H1 (cell line): ENCODE measurements at regions not wholly inside any gene's neighbourhood (a gene's known extent, or its start where the extent isn't known, plus 50 kb on each side); places are given as distances from the start of the nearest gene placed in this dataset.
A peak's percentile ranks its signal among the peaks of the same experiment; 100 is the strongest.

ENCODE experiments used
- CTCF ChIA-PET: fragments of 300-600 bp; sonication (Branson Sonifier 250); formaldehyde crosslinking; loops from one replicate; lab custom pipeline; 2021; ENCODE audit not compliant: partially characterized antibody; lab: Charles Lee
- POLR2A ChIA-PET: fragments of 300-600 bp; sonication (Branson Sonifier 250); formaldehyde crosslinking; loops from one replicate; lab custom pipeline; 2021; ENCODE audit warnings: inconsistent platforms; ENCODE audit not compliant: partially characterized antibody; lab: Charles Lee
- DNase-seq, 2 experiments: peaks; one replicate each; pipeline versions ENCODE4 v3.0.0 to v3.0.0-alpha.2; 2010 to 2022; ENCODE audit warnings: low spot score in 2 of 2, low read depth in 1 of 2, mixed read lengths in 1 of 2
- FAIRE-seq: peaks from 2 replicates; lab custom pipeline; 2011; peaks lifted over from hg19 to GRCh38; lab: Jason Lieb, UNC
- H2AFZ ChIP-seq: 2 replicates; pipeline ENCODE4 v1.8.1; 2012; ENCODE audit warnings: low read length, inconsistent platforms
- H2AK5ac ChIP-seq: 2 replicates; pipeline ENCODE4 v1.6.1; 2013; ENCODE audit warnings: low read depth, low read length
- H2BK120ac ChIP-seq: replicated peaks from 2 replicates; pipeline ENCODE3; 2013; ENCODE audit warnings: low read depth, low read length, inconsistent platforms
- H2BK12ac ChIP-seq: 2 replicates; pipeline ENCODE4 v1.6.1; 2013; ENCODE audit warnings: low read depth, low read length
- H2BK15ac ChIP-seq: 2 replicates; pipeline ENCODE4 v1.6.1; 2013; ENCODE audit warnings: low read length
- H2BK20ac ChIP-seq: 2 replicates; pipeline ENCODE4 v1.6.1; 2013; ENCODE audit warnings: low read length
- H2BK5ac ChIP-seq: 2 replicates; pipeline ENCODE4 v1.6.1; 2013; ENCODE audit warnings: low read depth, low read length
- H3K14ac ChIP-seq: 2 replicates; pipeline ENCODE4 v1.6.1; 2013; ENCODE audit warnings: inconsistent platforms; ENCODE audit not compliant: insufficient read length
- H3K18ac ChIP-seq: 2 replicates; pipeline ENCODE4 v1.6.1; 2013; ENCODE audit warnings: low read length; ENCODE audit errors: extremely low read depth
- H3K23ac ChIP-seq: 2 replicates; pipeline ENCODE4 v1.6.1; 2013; ENCODE audit warnings: inconsistent platforms; ENCODE audit not compliant: insufficient read length
- H3K23me2 ChIP-seq: 2 replicates; pipeline ENCODE4 v1.6.1; 2013; ENCODE audit warnings: low read depth, low read length
- H3K27ac ChIP-seq: 2 replicates; pipeline ENCODE4 v1.6.1; 2011; ENCODE audit warnings: low read depth, low read length, inconsistent platforms
- H3K27me3 ChIP-seq, 4 experiments: replicated peaks in 1 of 4; 1 replicate in 1 of 4; 2 replicates in 3 of 4; pipeline versions ENCODE4 v1.6.1 to v1.8.1; 2011 to 2013; ENCODE audit warnings: low read length in 3 of 4, mild to moderate bottlenecking in 3 of 4, inconsistent platforms in 2 of 4, mixed read lengths in 2 of 4, moderate library complexity in 1 of 4; ENCODE audit not compliant: control insufficient read depth in 3 of 4, insufficient read depth in 3 of 4; ENCODE audit errors: extremely low read depth in 1 of 4
- H3K36me3 ChIP-seq, 4 experiments: 2 replicates each; pipeline versions ENCODE4 v1.6.1 to v1.8.1; 2011 to 2013; ENCODE audit warnings: mild to moderate bottlenecking in 4 of 4, low read length in 3 of 4, moderate library complexity in 2 of 4, control low read depth in 1 of 4, inconsistent platforms in 1 of 4; ENCODE audit not compliant: insufficient read depth in 4 of 4, control insufficient read depth in 2 of 4
- H3K4ac ChIP-seq: replicated peaks from 2 replicates; pipeline ENCODE3; 2013; ENCODE audit warnings: low read length, low read depth, mixed read lengths, inconsistent platforms; ENCODE audit not compliant: insufficient read length
- H3K4me1 ChIP-seq, 4 experiments: replicated peaks in 1 of 4; 1 replicate in 1 of 4; 2 replicates in 3 of 4; pipeline versions ENCODE4 v1.6.1 to v1.8.1; 2011 to 2013; ENCODE audit warnings: low read length in 3 of 4, inconsistent platforms in 2 of 4, mixed read lengths in 1 of 4; ENCODE audit not compliant: insufficient read depth in 4 of 4, control insufficient read depth in 3 of 4
- H3K4me2 ChIP-seq, 2 experiments: 2 replicates each; pipeline versions ENCODE4 v1.6.1 to v1.8.1; 2011 to 2013; ENCODE audit warnings: low read depth in 2 of 2, low read length in 2 of 2, control low read depth in 1 of 2, inconsistent platforms in 1 of 2, mild to moderate bottlenecking in 1 of 2; ENCODE audit not compliant: insufficient read depth in 1 of 2
- H3K4me3 ChIP-seq, 4 experiments: fragments of 200-600, 300-600 bp in 1 of 4; sonication (generic), shearing (Covaris generic), sonication (Bioruptor Twin) in 1 of 4; 2 replicates each; pipeline versions ENCODE4 v1.5.1 to v1.8.1; 2011 to 2016; ENCODE audit warnings: low read length in 4 of 4, low read depth in 3 of 4, control low read depth in 2 of 4, inconsistent platforms in 2 of 4, mild to moderate bottlenecking in 2 of 4, mixed read lengths in 1 of 4, moderate library complexity in 1 of 4; ENCODE audit not compliant: insufficient read depth in 2 of 4; ENCODE audit errors: extremely low read depth in 1 of 4
- H3K56ac ChIP-seq: replicated peaks from 2 replicates; pipeline ENCODE3; 2013; ENCODE audit warnings: low read depth, mild to moderate bottlenecking, mixed read lengths, low read length, inconsistent platforms; ENCODE audit not compliant: insufficient read length
- H3K79me1 ChIP-seq: 2 replicates; pipeline ENCODE4 v1.6.1; 2013; ENCODE audit warnings: low read depth, low read length, control low read depth
- H3K79me2 ChIP-seq, 2 experiments: 2 replicates each; pipeline versions ENCODE4 v1.6.1 to v1.8.1; 2012 to 2013; ENCODE audit warnings: low read length in 2 of 2, mild to moderate bottlenecking in 2 of 2, inconsistent platforms in 1 of 2; ENCODE audit not compliant: insufficient read depth in 2 of 2, control insufficient read depth in 1 of 2
- H3K9ac ChIP-seq, 4 experiments: replicated peaks in 1 of 4; 1 replicate in 1 of 4; 2 replicates in 3 of 4; pipeline versions ENCODE4 v1.6.1 to v1.8.1; 2011 to 2013; ENCODE audit warnings: low read depth in 3 of 4, low read length in 3 of 4, control low read depth in 2 of 4, mild to moderate bottlenecking in 2 of 4, moderate library complexity in 2 of 4, inconsistent platforms in 1 of 4; ENCODE audit errors: extremely low read depth in 1 of 4
- H3K9me3 ChIP-seq, 2 experiments: 2 replicates each; pipeline versions ENCODE4 v1.6.1 to v1.8.1; 2012 to 2013; ENCODE audit warnings: mild to moderate bottlenecking in 2 of 2, moderate library complexity in 2 of 2, control low read depth in 1 of 2, inconsistent platforms in 1 of 2, low read depth in 1 of 2, low read length in 1 of 2, mixed read lengths in 1 of 2; ENCODE audit not compliant: insufficient read depth in 2 of 2
- H4K20me1 ChIP-seq, 2 experiments: replicated peaks in 1 of 2; 2 replicates each; pipeline versions ENCODE3 to v1.8.1; 2011 to 2013; ENCODE audit warnings: inconsistent platforms in 2 of 2, low read length in 2 of 2, mild to moderate bottlenecking in 1 of 2; ENCODE audit not compliant: insufficient read depth in 2 of 2, control insufficient read depth in 1 of 2
- H4K5ac ChIP-seq: 2 replicates; pipeline ENCODE4 v1.6.1; 2013; ENCODE audit warnings: low read length, low read depth, mixed read lengths, inconsistent platforms; ENCODE audit not compliant: insufficient read length
- H4K8ac ChIP-seq: 2 replicates; pipeline ENCODE4 v1.8.0; 2013; ENCODE audit warnings: mild to moderate bottlenecking, moderate library complexity, low read length, inconsistent platforms; ENCODE audit not compliant: insufficient read depth; ENCODE audit errors: extremely low read depth
- H4K91ac ChIP-seq: replicated peaks from 2 replicates; pipeline ENCODE3; 2013; ENCODE audit warnings: low read length, mixed read lengths, inconsistent platforms; ENCODE audit not compliant: insufficient read length
- TEAD4 ChIP-seq: IDR thresholded peaks from 2 replicates; pipeline ENCODE4 v1.6.1; 2012; ENCODE audit warnings: low read depth, low read length, inconsistent platforms, mixed read lengths
- WGBS, 2 experiments: shearing (Covaris generic) in 1 of 2; methylation state at CpG; one replicate each; pipeline versions ENCODE4 v1.1.6 to v1.1.7; 2013 to 2015; ENCODE audit warnings: low lambda C conversion rate in 2 of 2, mixed read lengths in 2 of 2, inconsistent platforms in 1 of 2, low coverage in 1 of 2, missing lambda C conversion rate in 1 of 2; ENCODE audit not compliant: insufficient replicate concordance in 2 of 2, insufficient coverage in 1 of 2, insufficient read length in 1 of 2; ENCODE audit errors: extremely low coverage in 1 of 2, missing lambda C conversion rate in 1 of 2; 5-methylcytosine and 5-hydroxymethylcytosine counted together
- TF ChIP-seq, protein P1 (sequence below): IDR thresholded peaks from 2 replicates; pipeline ENCODE4 v1.6.1; 2011; ENCODE audit warnings: low read depth, mild to moderate bottlenecking, low read length; ENCODE audit not compliant: insufficient read depth

DNA sequence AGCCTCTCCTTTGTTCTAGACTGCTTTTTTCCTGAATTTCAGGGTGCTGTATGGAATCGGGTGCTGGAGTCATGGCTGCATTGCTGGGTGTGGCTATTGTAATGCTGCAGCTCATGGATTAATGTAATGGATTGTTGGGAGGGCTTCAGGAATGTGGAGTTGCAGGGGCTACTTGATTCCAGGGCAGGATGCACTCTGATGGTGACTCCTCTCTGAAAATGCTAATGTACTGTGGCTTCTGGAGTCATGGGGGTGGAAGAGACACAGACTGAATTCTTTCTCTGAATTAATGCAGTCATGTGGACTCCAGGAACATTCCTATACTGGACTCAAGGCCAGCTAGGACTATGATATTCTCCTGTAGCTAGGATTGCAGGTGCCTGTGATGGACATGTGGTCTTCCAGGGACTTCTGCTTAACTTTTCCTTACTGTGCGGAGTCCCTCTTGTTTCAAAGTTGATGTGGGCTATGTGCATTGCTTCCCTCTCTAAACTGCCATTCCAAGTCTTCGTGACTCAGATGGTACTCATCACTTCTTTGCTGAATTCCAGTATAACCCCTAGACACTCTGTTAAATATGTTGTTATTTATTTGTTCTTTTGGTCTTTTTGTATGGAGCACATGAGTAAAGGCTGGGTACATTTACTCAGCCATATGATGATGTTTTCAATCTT, 396.2 kb downstream of the KCTD16 start:
- Histone ChIP-seq H3K4me3 (no peak overlapping the region), H3K9me3 (no peaks in the 10 kb centered on the region), H3K27ac (no peak overlapping the region), H3K79me2 (no peaks in the 10 kb centered on the region), H3K56ac (no peak overlapping the region), H3K18ac (no peak overlapping the region), H4K8ac (no peak overlapping the region), H4K5ac (no peak overlapping the region), H3K9ac (no peak overlapping the region), H3K79me1 (no peaks in the 10 kb centered on the region), H2AFZ (peak overlapping the region; percentile 28; the same call in 1 of the 2 replicates), H3K14ac (no peak overlapping the region), H3K36me3 (no peaks in the 10 kb centered on the region), H3K4me1 (peaks cover 0 to 7% (median 1%) of the 10 kb centered on the region in 4 experiments; a peak in 2 of 7 replicates), H4K20me1 (no peaks in the 10 kb centered on the region), H3K4me2 (no peak overlapping the region), H2BK15ac (no peak overlapping the region), H2BK5ac (no peak overlapping the region), H3K4ac (no peak overlapping the region), H3K23ac (no peak overlapping the region), H2AK5ac (no peak overlapping the region), H3K23me2 (no peaks in the 10 kb centered on the region), H3K27me3 (no peaks in the 10 kb centered on the region), H2BK120ac (no peak overlapping the region), H2BK20ac (no peak overlapping the region), H2BK12ac (no peak overlapping the region), H4K91ac (no peak overlapping the region)
- TF ChIP-seq, protein P1, sequence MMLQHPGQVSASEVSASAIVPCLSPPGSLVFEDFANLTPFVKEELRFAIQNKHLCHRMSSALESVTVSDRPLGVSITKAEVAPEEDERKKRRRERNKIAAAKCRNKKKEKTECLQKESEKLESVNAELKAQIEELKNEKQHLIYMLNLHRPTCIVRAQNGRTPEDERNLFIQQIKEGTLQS = no peak
- TF ChIP-seq TEAD4 = peak; percentile 71
- FAIRE-seq (no peak), DNase-seq (no peak)
- CTCF ChIA-PET = interaction anchor here (0.6 to 2.1 kb wide), 5 partner anchors 13 to 385 kb away, joined by 3 to 5 read pairs (median 3); no protein-coding TSS in a partner anchor
- WGBS, 2 experiments = 96% methylated on average over 3 of the region's 3 CpGs; no CpG with 5 or more reads in 1 of the 2 experiments
- POLR2A ChIA-PET = no interaction called here
